IPS-20b (cell line): ENCODE measurements at regions not wholly inside any gene's neighbourhood (a gene's known extent, or its start where the extent isn't known, plus 50 kb on each side); places are given as distances from the start of the nearest gene placed in this dataset.

ENCODE experiments used
- H3K27ac ChIP-seq: one replicate; pipeline ENCODE4 v1.5.1; 2013; ENCODE audit warnings: low read length
- H3K27me3 ChIP-seq: 2 replicates; pipeline ENCODE4 v1.6.1; 2013; ENCODE audit warnings: mild to moderate bottlenecking, low read length, inconsistent platforms; ENCODE audit not compliant: insufficient read depth
- H3K36me3 ChIP-seq: 2 replicates; pipeline ENCODE4 v1.6.1; 2013; ENCODE audit warnings: low read depth, mild to moderate bottlenecking, inconsistent platforms, low read length, moderate library complexity; ENCODE audit not compliant: insufficient read depth
- H3K4me1 ChIP-seq: 2 replicates; pipeline ENCODE4 v1.6.1; 2013; ENCODE audit warnings: mild to moderate bottlenecking, control low read depth, inconsistent platforms, low read length, moderate library complexity; ENCODE audit not compliant: insufficient read depth
- H3K4me3 ChIP-seq: 2 replicates; pipeline ENCODE4 v1.5.1; 2013; ENCODE audit warnings: mild to moderate bottlenecking, low read length, inconsistent platforms
- H3K9ac ChIP-seq: 2 replicates; pipeline ENCODE4 v1.6.1; 2013; ENCODE audit warnings: low read depth, mild to moderate bottlenecking, inconsistent platforms, low read length, moderate library complexity
- H3K9me3 ChIP-seq: 2 replicates; pipeline ENCODE4 v1.6.1; 2013; ENCODE audit warnings: mild to moderate bottlenecking, low read depth, low read length, inconsistent platforms; ENCODE audit not compliant: insufficient read depth

DNA sequence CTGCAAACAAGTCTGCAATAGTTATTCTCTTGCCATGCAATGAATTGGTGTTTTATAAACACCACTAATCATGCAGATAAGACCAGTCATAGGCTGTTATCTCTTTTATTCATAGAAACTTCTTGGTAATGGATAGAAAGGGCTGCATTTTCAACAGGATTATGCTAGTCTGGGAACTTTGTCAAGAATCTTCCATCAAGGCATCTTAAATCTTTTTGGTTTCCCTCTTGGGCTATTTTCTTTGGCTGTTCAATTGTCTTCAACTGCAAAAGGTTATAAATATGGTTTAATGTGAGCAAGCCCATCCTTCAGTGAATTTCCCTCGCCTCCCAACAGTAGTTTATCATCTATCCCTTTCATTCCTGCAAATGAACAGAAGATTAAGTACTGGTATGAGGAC, 59.0 kb upstream of the MINAR1 start:
- no peaks in the 10 kb centered on the region for H3K9me3 ChIP-seq
- H3K9ac ChIP-seq: no peak overlapping the region
- H3K36me3 ChIP-seq: no peaks in the 10 kb centered on the region
- no peak overlapping the region for H3K27ac ChIP-seq
- peaks cover 17% of the 10 kb centered on the region; the same call in 1 of the 2 replicates for H3K4me1 ChIP-seq
- peak overlapping the region; percentile 45; the same call in 1 of the 2 replicates for H3K4me3 ChIP-seq
- H3K27me3 ChIP-seq: no peaks in the 10 kb centered on the region

DNA sequence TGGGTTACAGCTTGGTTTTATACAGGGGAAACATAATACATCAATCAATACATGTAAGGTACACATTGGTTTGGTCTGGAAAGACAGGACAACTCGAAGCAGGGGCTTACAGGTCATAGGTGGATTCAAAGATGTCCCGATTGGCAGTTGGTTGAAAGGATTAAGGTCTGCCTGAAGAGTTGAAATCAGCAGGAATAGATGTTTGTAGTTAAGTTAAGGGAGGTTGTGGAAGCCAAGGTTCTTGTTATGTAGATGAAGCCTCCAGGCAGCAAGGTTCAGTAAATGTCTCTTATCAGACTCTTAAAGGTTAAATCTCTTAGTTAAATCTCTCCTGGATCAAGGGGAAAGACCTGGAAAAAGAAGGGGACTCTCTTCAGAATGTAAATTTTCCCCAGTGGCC, 58.4 kb upstream of the MINAR1 start:
- peak overlapping the region; percentile 45 for H3K4me3 ChIP-seq
- H3K27ac ChIP-seq: no peak overlapping the region

DNA sequence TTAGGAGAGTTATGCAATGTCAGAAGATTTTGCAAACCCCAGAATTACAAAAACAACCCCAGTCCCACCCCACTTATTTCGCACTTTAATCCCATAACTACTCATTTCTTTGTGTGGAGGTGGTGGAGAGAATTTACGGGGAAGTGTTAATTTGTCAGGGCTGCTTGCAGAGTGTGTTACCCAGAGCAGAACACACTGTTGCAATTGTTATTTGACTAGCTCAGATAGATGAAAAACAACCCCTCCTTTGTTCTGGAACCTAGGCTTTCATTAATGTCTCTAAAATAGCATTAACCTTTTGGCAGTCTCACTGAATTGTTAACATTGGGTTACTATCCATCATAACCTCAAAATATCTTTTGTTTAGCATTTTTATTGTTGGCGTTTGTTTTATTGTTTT, 55.8 kb upstream of the MINAR1 start:
- no peaks in the 10 kb centered on the region for H3K27me3 ChIP-seq

More for the DNA sequence above, 58.4 kb upstream of the MINAR1 start:
- Histone ChIP-seq H3K27me3 (no peaks in the 10 kb centered on the region), H3K9ac (no peak overlapping the region), H3K9me3 (no peaks in the 10 kb centered on the region), H3K4me1 (peaks cover 17% of the 10 kb centered on the region; the same call in 1 of the 2 replicates), H3K36me3 (no peaks in the 10 kb centered on the region)

DNA sequence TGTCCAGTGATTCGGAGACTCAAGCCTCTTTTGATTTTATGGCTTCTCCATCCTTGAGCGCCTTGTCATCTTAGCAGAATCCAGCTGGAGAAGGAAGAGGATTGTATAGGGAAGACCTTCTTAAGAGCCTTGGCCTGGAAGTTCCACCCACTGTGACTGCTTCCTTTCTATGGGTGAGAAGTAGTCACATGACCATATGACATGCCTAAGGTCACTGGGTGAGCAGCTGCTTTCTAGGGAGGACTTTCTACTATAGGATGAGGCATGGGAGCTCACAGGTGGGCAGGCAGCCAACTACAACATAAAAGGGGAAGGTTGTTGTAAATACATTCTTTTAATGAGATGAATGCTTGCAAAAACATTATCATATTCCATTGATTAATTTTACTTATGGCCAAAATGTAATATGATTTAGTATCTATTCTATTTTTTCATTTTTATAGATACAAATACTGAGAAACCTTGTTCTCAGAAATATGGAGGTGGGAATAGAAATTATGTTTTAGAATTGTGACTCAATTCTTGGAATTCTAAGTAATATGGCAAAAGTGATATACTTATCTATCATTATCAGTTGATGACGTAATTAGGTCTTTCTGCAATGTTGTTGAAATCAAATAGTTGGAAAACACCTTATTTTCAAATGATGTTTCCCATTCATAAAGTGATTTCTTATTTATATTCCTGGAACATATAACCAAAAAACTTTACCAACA, 53.6 kb upstream of the MINAR1 start:
- Histone ChIP-seq H3K27me3 (no peaks in the 10 kb centered on the region), H3K27ac (no peak overlapping the region), H3K9me3 (no peaks in the 10 kb centered on the region), H3K4me1 (peaks cover 10% of the 10 kb centered on the region; the same call in 1 of the 2 replicates), H3K4me3 (no peak overlapping the region), H3K9ac (no peak overlapping the region), H3K36me3 (no peaks in the 10 kb centered on the region)

More for the DNA sequence above, 55.8 kb upstream of the MINAR1 start:
- Histone ChIP-seq H3K4me3 (no peak overlapping the region), H3K36me3 (no peaks in the 10 kb centered on the region), H3K4me1 (peaks cover 17% of the 10 kb centered on the region; the same call in 1 of the 2 replicates), H3K9ac (no peak overlapping the region), H3K27ac (no peak overlapping the region), H3K9me3 (no peaks in the 10 kb centered on the region)

DNA sequence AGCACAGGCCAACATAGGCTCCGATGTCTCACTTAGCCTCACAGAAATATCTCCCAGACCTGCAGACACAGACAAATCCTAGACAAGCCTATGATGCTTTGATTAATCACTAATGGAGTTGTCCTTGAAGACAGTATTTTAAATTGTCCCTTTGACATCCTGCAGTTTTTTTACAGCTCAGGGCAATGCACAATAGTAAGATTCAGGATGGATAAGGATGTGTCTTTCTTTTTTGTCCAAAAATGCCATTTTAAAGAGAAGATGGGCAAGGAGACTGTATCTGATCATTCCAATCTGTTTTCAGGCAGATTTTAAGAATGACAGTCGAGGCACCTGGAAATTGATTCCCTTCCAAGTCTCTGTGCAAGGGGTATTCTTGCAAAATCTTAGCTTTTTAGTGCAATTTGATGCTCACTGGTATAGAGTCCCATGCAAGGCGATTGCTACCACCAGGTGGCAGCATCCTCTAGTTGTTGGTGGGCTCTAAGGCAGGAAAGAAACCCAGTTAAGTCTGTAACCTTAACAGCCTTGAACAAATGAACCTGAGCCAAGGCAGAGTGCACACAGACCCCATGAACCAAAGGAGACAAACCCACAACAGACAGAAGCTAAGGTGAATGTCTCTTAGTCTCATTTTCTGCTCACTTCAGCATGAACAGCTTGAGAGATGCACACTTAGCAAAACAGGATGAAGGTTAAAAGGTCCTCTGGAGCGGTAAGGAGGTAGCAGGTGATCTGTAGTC, 51.2 kb upstream of the MINAR1 start:
- Histone ChIP-seq H3K36me3 (no peaks in the 10 kb centered on the region), H3K27ac (no peak overlapping the region), H3K9ac (no peak overlapping the region)

DNA sequence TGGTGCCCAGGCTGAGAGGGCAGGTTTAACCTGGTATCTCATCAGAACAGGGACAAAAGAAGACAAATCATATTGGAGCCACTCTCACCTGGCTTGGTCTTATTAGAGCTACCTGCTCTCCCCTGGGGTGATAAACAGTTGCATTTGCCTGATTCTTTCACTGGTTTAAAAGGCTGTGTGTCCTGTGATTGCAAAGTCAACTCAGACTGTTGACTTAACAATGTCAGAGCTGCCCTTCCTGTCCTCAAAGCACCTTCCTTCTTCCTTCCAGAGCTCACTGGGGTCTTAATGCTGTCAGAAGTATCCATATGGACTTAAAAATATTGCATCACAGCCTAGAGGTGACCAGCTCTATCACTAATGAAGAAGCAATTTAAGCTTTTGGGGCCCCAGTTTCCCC, 50.5 kb upstream of the MINAR1 start:
- H3K9ac ChIP-seq: no peak overlapping the region
- H3K4me3 ChIP-seq: no peak overlapping the region
- no peaks in the 10 kb centered on the region for H3K27me3 ChIP-seq
- no peak overlapping the region for H3K27ac ChIP-seq
- H3K9me3 ChIP-seq: no peaks in the 10 kb centered on the region
- no peaks in the 10 kb centered on the region for H3K4me1 ChIP-seq
- H3K36me3 ChIP-seq: no peaks in the 10 kb centered on the region

More for the DNA sequence above, 51.2 kb upstream of the MINAR1 start:
- Histone ChIP-seq H3K4me3 (no peak overlapping the region), H3K9me3 (no peaks in the 10 kb centered on the region), H3K27me3 (no peaks in the 10 kb centered on the region), H3K4me1 (no peaks in the 10 kb centered on the region)
